ENCODE measurements at regions not wholly inside any gene's neighbourhood (a gene's known extent, or its start where the extent isn't known, plus 50 kb on each side); places are given as distances from the start of the nearest gene placed in this dataset.
"Not testable (repeated sequence)": the region's sequence is repeated elsewhere in the genome, so short reads cannot be mapped to it uniquely, and the experiment has no call there.

DNA sequence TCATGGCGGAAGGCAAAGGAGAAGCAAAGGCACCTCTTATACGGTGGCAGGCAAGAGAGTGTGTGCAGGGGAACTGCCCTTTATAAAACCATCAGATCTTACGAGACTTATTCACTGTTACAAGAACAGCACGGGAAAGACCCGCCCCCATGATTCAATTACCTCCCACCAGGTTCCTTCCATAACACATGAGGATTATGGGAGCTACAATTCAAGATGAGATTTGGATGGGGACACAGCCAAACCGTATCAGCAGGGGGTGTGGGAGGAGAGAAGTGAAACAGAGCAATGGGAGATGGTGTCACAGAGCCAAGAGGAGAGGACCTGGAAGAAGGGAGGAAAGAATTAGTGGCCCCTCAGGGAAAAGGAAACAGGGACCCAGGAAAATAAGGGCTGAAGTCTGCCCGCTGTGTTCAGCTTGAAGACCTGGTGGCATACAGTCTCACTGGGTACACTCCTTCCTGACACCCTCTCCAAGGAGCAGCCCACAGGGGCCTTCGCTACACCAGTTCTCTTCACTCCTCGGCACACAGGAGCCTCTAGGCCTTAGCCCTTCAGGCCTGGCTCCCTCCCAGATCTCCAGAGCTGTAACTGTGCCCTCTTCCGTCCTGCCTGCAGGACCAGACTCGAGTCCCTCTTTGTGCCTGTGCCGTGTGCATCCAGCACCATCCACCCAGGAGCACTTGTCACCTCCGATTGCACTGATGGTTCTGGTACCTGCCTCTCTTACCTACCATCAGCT is 262.1 kb downstream of the EIPR1 start:
- no peak for DNase-seq (ENCODE audit: low read depth)

DNA sequence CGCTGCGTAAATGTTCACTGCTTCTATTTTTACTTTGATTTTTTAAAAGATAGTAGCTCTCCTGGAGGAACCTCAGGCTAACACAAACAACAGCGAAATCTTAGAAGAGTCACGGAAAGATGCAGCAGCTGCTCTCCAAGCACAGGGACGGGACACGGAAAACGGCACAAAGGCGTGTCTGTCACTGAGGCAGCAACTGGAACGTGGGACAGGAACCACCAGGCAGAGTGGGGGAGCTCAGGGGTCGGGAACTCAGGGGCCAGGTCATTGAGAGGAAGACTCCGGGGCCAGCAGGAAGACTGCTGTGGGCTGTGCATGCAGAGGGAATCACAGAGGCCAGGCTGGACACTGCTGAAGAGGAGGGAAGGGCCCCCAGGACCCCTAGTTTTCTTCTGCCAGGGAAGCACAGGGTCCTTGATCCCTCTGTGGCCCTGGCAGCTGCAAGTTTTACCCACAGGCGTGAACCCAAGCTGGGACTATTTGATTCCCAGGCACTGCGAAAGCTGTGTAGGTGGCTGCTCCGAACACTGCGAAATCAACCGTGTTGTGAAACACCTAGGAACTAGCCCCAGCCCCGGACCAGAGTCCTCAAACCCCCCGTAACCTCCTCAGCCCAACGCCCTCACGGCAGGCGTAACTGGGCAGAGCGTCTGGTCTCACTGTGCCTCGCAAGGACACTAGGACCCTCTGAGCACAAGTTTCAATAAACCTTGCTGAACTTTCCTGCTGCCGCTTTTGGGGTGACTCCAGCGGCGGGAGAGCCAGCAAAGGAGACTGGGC is 263.0 kb downstream of the EIPR1 start:
- no peak for DNase-seq (ENCODE audit: low read depth)

DNA sequence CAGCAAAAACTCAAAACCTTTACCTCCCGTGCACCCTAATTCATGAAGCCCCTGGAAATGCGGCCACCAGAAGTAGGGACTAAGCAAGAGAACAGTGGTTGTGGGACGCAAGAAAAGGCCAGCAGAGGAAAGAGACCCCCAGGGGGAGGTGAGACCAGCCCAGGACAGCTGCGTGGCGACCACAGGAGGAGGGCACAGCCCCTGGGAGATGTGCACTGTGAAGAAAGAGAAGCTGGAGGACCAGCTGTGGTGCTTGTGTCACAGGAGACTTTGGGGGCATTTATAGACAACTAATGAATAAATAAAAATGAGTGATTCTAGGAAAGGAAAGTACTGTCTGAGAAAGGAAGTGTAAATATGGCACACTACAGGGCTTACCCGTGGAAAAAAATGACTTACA is 263.8 kb downstream of the EIPR1 start:
- no peak for DNase-seq (ENCODE audit: low read depth)

DNA sequence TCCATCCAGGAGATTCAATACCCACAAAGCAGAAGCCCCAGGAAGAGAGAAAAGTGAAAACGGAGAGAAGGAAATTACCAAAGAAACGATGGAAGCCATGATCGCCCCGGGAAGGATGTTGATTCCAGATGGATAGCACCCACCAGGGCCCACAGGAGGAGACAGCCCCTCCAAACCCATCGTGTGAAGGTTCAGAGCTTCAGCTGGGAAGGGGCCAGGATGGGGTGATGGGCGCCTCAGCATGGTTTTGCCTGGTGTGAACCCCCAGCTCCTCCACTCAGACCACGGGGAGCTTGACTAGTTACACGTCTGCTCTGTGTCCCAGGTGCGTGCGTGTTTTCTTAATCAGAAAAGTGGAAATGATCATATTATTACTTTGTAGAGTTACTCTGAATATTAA is 264.5 kb downstream of the EIPR1 start:
- no peak for DNase-seq (ENCODE audit: low read depth)

DNA sequence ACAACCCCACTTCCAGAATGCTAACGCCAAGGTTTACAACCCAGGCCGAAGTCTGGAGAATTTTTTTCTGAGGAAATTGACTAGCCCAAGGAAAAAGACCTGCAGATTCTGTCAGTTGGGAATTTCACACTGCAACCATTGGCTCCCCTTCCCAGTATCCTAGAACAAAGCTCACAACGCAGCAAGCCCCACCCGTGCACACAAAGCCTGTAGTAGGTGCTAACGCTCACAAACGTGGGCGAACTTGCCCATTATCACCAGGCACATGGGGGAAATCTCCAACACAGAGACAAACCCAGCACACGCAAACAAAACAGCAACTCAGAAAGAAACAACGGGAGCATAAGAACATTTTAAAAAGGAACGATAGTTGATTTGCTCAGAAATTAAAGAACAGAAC is 265.1 kb downstream of the EIPR1 start:
- DNase-seq (ENCODE audit: low read depth): no peak

DNA sequence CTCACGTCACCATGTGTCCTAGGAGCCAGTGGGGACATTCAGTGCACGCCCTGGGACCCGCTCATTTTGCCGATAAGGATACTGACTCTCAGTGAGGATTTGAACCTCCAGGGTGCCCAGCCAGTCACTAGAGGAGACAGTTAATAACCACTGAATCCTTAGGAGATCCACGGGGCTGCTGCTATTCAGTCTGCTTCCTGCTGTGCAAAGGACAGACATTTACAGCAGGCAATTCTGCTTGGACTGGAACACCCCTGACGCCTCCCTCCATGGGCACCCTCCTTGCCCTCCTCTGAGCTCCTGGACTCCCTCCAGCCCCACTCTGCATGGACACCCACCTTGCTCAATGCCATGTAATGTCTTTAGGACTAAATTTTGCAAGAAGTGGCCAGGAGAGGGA is 265.5 kb downstream of the EIPR1 start:
- no peak for DNase-seq (ENCODE audit: low read depth)

DNA sequence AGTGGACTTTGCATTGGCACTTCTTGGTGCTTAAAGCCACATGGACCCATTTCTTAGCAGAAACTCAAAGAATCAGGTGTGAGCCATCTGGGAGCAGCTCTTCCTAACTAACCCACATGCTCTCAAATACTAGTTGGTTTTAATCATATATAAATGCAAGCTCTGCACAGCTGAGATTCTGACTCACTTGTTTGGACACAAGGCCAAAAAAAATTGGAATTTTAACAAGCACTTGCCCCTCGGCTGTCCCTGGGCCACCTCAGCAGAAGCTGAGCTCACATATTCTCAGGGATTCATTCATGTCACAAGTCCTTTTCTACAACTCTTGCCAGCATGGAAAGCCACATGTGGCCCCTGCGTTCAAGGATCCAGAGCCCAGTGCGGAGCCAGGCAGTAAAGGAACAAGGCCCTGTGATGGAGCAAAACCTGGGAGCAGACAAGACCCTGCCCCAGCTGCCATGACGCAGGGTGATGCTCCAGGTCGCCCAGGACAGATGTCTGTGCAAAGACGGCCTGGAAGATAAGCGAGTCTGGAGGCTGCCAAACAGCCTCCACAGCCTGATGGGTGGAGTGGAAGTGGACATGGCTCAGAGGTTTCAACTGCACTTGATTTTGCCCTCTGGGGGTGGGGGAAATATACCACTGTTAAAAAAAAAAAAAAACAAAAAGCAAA is 266.5 kb downstream of the EIPR1 start:
- no peak for DNase-seq (ENCODE audit: low read depth)

DNA sequence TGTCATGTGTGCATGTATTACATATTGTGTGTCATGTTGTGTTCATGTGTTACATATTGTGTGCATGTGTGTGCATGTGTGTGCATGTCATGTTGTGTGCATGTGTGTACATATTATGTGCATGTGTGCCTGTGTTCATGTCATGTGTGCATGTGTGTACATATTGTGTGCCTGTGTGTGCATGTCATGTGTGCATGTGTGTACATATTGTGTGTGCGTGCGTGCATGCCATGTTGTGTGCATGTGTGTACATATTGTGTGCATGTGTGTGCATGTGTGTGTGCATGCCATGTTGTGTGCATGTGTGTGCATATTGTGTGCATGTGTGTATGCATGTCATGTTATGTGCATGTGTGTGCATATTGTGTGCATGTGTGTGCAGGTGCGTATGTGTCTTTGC is 267.1 kb downstream of the EIPR1 start:
- DNase-seq (ENCODE audit: low read depth): no peak

DNA sequence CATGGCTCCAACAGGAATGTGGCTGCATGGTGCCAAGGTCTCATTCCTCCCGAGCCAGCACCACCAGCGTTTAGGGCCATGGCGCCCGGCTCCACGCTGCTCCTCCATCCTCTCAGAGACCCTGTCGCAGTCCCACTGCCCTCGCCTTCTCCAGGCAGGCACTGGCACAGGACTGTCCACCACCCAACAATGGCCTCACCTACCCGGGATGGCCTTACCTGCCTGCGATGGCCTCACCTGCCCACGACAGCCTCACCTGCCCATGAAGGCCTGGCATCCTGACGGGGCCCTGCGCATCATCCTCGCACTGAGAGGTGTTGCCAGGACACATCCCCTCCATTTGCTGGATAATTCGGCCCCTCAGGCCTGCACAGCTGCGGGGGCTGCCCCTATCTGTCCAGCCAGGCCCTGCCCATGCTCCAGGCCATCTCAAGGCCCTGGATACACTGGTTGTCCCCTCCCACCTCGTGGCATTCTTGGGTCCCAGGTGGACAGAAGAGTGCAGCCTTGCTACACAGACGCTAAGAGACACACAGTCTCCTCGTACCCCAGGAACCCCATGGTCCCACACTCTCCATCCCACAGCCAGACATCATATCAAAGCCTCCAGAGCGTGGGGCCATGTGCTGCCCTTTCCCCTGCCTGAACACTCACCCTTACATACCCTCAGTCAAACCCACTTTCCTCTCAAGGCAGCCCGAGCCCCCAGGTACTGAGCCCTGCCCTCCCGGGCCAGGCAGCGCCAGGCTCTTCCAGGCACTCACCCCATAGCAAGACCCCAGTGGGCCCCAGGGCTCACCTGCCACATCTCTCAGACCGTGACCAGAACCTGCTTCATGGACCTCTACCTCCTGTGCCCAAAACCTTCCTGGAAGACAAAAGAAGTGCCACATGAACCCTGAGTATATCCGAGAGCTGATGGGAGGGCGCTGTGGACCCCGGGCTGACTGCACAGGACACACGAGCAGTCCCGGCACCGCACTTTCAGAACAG is 268.6 kb downstream of the EIPR1 start:
- no peak for DNase-seq (ENCODE audit: low read depth)

DNA sequence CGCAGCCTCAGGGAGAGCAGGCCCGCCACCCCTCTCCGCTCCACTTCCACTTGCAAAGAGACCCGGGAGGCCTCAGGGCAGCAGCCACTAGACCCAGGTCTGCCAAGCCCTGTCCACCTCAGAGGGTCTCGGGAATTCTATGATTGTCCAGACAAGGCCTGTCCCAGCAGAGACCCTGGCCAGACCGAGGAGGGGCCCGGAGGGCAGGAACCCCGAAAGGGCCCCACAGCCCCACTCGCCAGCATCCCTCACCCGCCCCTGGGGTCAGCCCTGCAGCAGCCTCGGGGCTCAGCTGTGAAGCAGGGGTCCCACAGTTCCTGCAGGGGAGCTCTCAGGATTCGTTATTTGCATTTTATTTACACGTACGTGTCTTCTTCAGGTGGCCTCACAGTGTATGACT is 269.5 kb downstream of the EIPR1 start:
- no peak for DNase-seq (ENCODE audit: low read depth)

DNA sequence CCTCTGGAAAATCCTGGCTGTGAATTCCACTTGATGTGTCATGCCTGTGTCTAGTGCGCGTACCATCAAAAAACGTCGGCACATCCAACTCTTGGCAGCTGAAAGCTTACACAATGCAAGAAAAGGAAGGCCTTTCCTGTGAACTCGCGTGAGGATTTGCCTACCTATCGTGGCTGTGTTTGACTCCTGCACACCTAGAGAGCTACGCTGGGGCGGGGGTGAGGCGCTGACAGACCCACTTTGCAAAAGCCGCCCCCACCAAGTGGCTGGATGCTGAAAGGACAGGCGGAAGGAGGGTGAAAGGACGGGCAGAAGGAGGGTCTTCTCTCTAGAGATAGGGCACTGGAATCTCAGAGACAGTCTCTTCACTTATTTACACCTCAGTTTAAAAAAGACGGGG is 270.1 kb downstream of the EIPR1 start:
- DNase-seq (ENCODE audit: low read depth): no peak

DNA sequence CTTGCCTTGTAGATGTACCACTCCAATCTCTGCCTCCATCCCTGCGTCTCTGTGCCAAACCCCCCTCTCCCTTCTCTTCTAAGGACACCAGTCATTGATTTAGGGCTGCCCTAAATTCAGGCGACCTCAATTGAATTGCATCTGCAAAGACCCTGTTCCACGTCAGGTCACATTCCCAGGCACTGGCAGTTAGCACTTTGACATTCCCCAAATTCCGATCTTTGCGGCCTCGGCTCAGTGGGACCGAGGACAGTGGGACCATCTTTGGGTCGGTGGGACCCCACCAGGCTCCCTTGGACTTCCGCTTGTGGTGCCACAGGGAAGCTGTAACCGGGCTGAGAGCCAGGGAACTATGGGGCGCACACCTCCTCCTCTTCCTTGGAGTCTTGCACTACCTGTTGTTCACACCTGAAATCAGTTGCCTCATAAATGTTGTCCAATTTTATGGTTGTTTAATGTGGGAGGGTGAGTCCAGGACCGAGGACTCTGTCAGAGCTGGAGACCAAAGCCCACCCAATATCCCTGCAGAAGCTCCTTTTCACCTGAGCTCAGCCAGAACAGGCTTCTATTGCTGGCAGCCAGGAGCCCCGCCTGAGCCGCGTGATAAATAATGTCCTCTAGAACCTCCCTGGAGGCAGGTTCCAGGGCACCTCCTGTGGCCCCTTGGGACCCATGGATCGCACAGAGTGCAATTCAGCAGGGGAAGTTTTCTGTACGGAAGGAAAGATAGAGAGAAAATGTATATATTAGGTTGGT is 271.6 kb downstream of the EIPR1 start:
- no peak for DNase-seq (ENCODE audit: low read depth)

DNA sequence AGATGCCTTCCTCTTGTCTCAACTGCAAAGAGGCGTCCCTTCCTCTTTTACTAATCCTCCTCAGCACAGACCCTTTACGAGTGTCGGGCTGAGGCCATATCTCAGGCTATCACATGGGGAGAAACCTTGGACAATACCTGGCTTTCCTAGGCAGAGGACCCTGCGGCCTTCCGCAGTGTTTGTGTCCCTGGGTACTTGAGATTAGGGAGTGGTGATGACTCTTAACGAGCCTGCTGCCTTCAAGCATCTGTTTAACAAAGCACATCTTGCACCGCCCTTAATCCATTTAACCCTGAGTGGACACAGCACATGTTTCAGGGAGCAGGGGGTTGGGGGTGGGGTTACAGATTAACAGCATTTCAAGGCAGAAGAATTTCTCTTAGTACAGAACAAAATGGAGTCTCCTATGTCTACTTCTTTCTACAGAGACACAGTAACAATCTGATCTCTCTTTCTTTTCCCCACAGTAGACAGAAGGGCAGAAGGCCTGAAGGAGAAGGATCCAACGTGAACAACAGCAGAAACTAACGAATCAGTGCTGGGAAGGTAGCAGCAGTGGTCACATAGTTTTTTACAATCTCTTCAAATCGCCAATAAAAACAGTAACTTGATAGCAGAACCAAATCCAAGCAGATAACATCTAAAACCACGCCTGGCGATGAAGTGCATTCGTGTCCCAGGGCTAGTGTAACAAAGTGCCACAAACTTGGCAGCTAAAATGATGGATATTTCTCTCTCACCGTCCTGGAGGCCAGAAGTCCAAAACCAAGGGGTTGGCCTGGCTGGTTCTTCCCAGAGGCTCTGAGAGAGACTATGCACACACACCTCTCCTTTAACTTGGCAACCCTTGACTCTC is 272.4 kb downstream of the EIPR1 start:
- DNase-seq (ENCODE audit: low read depth): not testable (repeated sequence)

DNA sequence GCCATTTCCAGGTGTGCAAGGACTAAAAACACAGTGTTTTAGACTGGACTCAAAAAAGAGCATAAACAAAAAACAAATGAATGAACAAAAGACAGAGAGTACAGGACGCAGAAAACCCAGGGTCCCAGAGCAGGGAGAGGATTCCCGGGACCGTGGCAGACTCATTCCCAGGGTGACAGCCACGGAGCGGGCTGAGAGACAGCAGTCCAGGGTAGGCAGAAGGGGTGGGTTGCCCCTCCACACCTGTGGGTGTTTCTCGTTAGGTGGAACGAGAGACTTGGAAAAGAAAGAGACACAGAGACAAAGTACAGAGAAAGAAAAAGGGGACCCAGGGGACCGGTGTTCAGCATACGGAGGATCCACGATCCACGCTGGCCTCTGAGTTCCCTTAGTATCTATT is 273.4 kb downstream of the EIPR1 start:
- no peak for DNase-seq (ENCODE audit: low read depth)

DNA sequence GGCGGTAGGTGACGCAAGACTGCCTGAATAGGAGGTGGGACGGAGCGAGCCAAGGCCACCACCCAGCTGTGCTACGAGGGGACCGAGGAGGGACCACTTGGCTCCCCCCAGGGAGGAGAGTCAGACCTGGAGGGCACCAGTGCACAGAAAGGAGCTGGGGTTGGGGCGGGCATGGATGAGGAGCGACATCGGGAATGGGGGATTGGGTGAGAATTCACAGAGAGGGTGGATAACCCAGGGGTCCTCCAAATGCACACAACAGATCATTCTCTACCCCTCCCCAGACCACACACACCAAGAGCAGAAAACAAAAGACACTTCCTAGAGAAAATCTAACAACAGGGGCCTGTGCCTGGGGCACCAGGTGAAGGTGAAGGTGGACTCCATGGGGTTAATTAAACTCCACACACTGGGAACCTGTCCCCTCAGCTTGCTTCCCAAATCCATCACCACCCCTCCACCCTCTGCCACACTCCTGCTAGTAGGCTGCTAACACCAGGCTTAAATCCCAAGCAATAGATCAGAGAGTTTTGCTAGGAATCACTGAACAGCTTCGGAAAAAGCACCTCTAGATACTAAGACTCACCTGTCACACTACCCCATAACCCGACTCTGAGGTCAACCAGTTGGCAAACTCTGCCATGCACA is 274.6 kb downstream of the EIPR1 start:
- DNase-seq (ENCODE audit: low read depth): no peak

DNA sequence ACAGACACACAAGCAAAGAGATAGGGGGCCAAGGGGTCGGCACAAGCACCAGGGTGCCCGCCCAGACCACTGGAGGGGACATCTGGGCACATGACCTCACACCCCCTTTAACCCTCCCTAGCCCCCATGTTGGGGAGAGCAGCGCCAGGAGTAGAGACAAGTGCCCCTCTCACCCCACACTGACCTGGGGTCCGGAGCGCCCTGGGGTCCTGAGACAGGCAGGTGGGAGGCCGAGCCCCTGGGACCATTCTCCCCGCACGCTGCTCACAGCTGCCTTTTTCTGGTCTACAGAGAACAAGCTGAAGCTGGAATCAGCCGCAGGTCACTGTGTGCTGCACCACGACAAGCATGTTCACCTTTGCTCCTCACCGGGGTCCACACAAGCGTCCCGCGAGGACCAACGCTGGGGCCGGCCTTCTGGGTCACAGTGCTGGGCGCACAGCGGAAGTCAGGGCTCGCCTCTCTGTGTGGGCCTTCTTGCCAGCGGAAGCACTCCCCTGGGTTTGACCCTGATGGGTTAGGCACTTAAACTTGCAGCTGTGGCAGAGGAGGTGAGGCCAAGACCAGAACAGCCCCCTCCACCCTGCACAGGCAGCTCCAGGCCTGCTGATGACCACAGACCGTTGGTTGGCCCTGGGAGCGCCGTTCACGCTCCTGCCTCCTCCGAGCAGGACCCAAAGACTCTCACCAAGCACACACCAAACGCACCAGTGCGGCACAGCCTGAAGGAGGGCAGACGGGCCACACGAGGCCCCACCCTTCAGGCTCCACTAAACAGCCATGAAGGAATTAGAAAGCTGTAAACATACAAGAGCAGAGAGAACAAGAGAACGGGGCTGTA is 275.3 kb downstream of the EIPR1 start:
- DNase-seq (ENCODE audit: low read depth): no peak

DNA sequence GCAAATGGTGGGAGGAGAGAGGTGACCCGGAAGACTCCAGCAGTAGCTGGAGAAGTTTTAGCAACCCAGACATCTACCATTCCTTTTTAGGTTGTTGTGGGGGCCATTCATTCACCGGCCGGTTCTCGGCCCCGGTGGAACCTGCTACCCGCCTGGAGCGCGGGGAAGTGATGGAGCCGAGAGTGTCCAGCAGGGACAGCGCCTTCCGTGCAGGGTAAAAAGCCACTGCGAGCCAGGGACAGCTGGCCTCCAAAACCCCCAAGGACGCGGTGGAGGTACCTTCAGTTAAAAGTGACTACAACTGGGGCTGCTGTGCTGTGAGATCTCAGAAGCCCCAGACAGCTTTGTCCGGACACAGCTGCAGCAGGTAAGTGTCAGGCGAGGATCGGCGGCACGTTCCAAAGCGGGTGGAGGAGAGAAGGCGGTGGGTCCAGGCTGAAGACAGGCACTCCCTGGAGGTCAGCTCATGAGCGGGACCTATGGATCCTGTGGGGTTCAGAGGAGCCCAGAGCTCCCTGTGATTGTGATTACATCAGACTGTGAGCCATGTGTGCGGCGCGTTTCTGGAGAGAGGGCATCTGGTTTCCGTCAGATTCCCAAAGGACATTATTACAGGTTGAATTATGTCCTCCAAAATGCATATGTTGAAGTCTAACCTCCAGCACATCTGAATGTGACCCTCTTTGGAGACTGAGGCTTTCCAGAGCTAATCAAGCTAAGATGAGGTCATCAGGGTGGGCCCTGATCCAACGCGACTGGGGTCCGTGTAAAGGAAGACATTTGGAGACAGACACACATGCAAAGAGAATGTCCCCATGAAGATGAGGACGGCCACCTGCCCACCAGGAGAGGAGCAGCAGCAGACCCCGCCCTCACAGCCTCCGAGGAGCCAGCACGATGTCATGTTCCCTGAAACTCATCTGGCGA is 276.3 kb downstream of the EIPR1 start:
- DNase-seq (ENCODE audit: low read depth): no peak

DNA sequence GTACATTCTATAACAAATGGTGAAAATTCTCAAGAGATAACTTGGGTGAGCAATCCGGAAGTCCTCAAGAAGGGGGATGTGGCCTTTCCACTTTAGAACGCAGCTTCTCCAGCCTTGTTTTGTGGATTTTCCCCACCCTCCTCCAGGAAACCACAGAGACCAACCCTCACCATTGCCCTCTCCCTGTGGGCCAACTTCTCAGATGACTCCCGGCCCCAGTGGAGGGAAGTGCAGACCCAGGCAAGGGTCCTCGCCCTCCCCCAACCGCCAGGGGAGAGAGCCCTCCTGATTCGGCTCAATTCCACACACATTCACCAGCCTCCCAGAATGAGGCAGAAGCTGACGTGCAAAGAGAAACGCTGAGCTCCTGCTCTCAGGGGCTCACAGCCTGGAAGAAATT is 277.2 kb downstream of the EIPR1 start:
- DNase-seq (ENCODE audit: low read depth): no peak

Measured in non-pigmented ciliary epithelial cell (primary cell).